Transverse colon (tissue), 4 donors: ENCODE measurements at regions not wholly inside any gene's neighbourhood (a gene's known extent, or its start where the extent isn't known, plus 50 kb on each side); places are given as distances from the start of the nearest gene placed in this dataset.

ENCODE experiments used
- DNase-seq: peaks from one replicate; pipeline ENCODE4 v3.0.0-alpha.2; 2019
- H3K27ac ChIP-seq, 4 donors: fragments of 200-600 bp; sonication (generic); 2 replicates each; pipeline ENCODE4 v1.5.1; 2016 to 2018; ENCODE audit warnings: inconsistent platforms in 4 of 4
- H3K27me3 ChIP-seq: fragments of 200-600 bp; sonication (generic); 2 replicates; pipeline ENCODE4 v1.5.1; 2017; ENCODE audit warnings: inconsistent platforms
- H3K36me3 ChIP-seq, 4 donors: fragments of 200-600 bp; sonication (generic); 2 replicates each; pipeline ENCODE4 v1.5.1; 2017 to 2019; ENCODE audit warnings: inconsistent platforms in 4 of 4
- H3K4me1 ChIP-seq, 4 donors: fragments of 200-600 bp; sonication (generic); 2 replicates each; pipeline ENCODE4 v1.5.1; 2017 to 2020; ENCODE audit warnings: inconsistent platforms in 4 of 4
- H3K4me3 ChIP-seq, 4 donors: fragments of 200-600 bp; sonication (generic); 1 replicate in 1 of 4; 2 replicates in 3 of 4; pipeline versions ENCODE4 v1.5.1 to v1.6.1; 2017 to 2019; ENCODE audit warnings: inconsistent platforms in 4 of 4
- H3K9me3 ChIP-seq, 2 donors: fragments of 200-600 bp; sonication (generic); 2 replicates each; pipeline ENCODE4 v1.5.1; 2017 to 2019; ENCODE audit warnings: inconsistent platforms in 2 of 2
- EP300 ChIP-seq: sonication (generic); formaldehyde crosslinking; IDR thresholded peaks from one replicate; pipeline ENCODE4 v1.6.1; 2017; ENCODE audit warnings: antibody characterized with exemption, low read depth
- POLR2A ChIP-seq: fragments of 450-650 bp; IDR thresholded peaks from one replicate; pipeline ENCODE4 v1.6.1; 2016; ENCODE audit warnings: antibody characterized with exemption, mild to moderate bottlenecking, moderate library complexity
- POLR2AphosphoS5 ChIP-seq, 3 donors: sonication (generic); formaldehyde crosslinking; IDR thresholded peaks; one replicate each; pipeline ENCODE4 v1.6.1; 2016; ENCODE audit warnings: antibody characterized with exemption in 3 of 3
- WGBS, 2 donors: methylation state at CpG; one replicate each; pipeline ENCODE4 v1.1.5; 2018; ENCODE audit warnings: low coverage in 1 of 2; 5-methylcytosine and 5-hydroxymethylcytosine counted together
- in situ Hi-C, 4 donors: fragments of 200-750 bp; cut with MboI; loops; one replicate each; pipeline versions ENCODE4 v1.15.0 to v1.15.1; 2017; ENCODE audit warnings: low sequenced_read_pairs in 3 of 4, low pct_ligation_motif_present in 1 of 4, low pct_unique_long_range_greater_than_20kb in 1 of 4
- intact Hi-C: fragments of 100-400 bp; cut with DNase I; formaldehyde crosslinking; loops from one replicate; pipeline ENCODE4 v1.15.1; 2023; ENCODE audit warnings: low total_unique reads
- TF ChIP-seq, protein P1 (sequence below), 5 experiments: fragments of 200-600 bp in 3 of 5; fragments of 450-650 bp in 2 of 5; sonication (generic) in 3 of 5; IDR thresholded peaks; 1 replicate in 2 of 5; 2 replicates in 3 of 5; pipeline ENCODE4 v1.5.1; 2016 to 2017; ENCODE audit warnings: antibody characterized with exemption in 5 of 5, inconsistent platforms in 3 of 5, mild to moderate bottlenecking in 2 of 5, moderate library complexity in 1 of 5

DNA sequence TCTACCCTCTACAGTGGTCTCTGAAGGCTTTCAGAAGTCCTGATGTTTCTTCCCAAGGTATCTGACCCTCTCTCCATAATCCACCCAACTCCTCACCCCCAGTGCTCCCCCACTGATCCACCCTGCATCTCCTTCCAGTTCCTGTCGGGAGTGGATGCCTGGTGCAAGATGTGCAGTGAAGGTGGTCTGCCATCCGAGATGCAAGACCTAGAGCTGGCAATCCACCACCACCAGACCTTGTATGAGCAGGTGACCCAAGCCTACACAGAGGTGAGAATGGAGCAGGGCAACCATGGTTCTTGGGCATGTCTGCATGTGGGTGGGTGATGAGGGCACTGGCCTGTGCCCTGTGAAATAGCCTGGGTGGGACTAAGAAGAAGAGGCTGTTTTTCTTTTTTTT, 337.8 kb upstream of the ROPN1 start:
- intact Hi-C loops: no loop called here
- Histone ChIP-seq H3K4me1 (no peaks in the 10 kb centered on the region), H3K4me3 (no peak overlapping the region), H3K9me3 (no peaks in the 10 kb centered on the region), H3K36me3 (no peaks in the 10 kb centered on the region), H3K27ac (no peak overlapping the region), H3K27me3 (no peaks in the 10 kb centered on the region)
- in situ Hi-C loops: no loop called here
- no peak for DNase-seq
- TF ChIP-seq EP300: no peak
- TF ChIP-seq, protein P1, sequence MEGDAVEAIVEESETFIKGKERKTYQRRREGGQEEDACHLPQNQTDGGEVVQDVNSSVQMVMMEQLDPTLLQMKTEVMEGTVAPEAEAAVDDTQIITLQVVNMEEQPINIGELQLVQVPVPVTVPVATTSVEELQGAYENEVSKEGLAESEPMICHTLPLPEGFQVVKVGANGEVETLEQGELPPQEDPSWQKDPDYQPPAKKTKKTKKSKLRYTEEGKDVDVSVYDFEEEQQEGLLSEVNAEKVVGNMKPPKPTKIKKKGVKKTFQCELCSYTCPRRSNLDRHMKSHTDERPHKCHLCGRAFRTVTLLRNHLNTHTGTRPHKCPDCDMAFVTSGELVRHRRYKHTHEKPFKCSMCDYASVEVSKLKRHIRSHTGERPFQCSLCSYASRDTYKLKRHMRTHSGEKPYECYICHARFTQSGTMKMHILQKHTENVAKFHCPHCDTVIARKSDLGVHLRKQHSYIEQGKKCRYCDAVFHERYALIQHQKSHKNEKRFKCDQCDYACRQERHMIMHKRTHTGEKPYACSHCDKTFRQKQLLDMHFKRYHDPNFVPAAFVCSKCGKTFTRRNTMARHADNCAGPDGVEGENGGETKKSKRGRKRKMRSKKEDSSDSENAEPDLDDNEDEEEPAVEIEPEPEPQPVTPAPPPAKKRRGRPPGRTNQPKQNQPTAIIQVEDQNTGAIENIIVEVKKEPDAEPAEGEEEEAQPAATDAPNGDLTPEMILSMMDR (IDR thresholded peaks at IDR 0.05): no peak
- no peak for TF ChIP-seq POLR2A
- no peak for TF ChIP-seq POLR2AphosphoS5 (IDR thresholded peaks at IDR 0.05)
- 69 to 82% methylated on average over 2 of the region's 2 CpGs for WGBS, 2 donors

DNA sequence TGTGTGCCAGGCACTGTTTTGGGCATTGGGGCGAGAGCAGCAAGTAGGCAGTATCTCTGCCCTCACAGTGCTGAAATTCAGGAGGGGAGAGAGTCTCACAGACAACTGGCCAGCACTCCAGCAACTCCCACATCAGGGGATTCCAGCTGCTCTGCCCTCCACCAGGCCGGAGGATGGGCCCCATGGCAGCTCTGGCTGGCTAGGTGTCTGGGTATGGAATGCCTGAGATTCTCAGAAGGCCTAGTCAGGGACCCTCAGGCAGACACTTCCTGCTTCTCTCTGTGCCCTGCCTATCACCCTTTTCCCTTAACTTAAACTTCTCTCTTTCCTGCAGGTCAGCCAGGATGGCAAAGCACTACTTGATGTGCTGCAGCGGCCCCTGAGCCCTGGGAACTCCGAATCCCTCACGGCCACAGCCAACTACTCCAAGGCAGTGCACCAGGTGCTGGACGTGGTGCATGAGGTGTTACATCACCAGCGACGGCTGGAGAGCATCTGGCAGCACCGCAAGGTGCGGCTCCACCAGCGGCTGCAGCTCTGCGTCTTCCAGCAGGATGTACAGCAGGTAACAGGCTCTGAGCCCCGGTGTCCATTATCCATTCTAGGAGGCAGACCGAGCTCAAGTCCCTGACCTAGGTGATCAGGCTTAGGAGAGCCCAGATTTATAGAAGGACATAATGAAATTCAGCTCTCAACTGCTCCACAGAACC, 342.2 kb upstream of the ROPN1 start:
- TF ChIP-seq, protein P1 (IDR thresholded peaks at IDR 0.05): no peak
- TF ChIP-seq EP300 (no peak), POLR2A (no peak), POLR2AphosphoS5 (IDR thresholded peaks at IDR 0.05) (no peak)
- H3K4me3 ChIP-seq: no peak overlapping the region
- H3K9me3 ChIP-seq: no peaks in the 10 kb centered on the region
- no peaks in the 10 kb centered on the region for H3K4me1 ChIP-seq
- 86% methylated on average over 14 of the region's 14 CpGs; no CpG with 5 or more reads in 1 of the 2 donors for WGBS, 2 donors
- no peaks in the 10 kb centered on the region for H3K36me3 ChIP-seq
- intact Hi-C loops: no loop called here
- H3K27me3 ChIP-seq: no peaks in the 10 kb centered on the region
- H3K27ac ChIP-seq: no peak overlapping the region
- no peak for DNase-seq
- in situ Hi-C loops: no loop called here

DNA sequence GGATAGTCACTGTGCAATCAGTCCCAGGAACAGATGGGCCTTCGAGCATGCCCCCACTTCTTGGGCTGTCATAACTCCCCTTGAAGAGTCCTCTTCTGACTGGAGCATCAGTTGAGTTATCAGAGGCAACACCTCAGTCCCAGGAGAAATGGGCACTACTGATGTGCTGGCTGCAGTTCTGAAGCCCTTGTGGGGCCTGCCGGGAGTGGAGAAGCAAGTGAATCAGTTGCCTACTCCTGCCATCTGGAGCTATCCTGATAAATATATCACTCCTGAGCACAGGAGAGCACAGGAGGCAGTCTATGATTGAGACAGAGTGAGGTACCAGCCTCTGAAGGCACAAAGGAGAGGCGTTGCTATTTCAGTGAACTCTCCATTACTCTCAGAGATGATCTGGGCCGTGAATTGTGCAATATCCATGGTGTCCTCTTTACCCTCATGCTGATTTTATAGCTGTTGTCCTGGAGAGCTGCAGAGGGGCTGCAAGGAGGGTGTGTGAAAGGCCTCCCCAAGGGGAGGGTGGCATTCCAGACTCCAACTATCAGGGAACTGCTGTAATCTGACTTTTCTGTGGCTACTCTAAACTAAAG, 344.2 kb upstream of the ROPN1 start:
- in situ Hi-C loops (no loop called here), intact Hi-C loops (no loop called here)
- no peaks in the 10 kb centered on the region for H3K4me1 ChIP-seq
- H3K27me3 ChIP-seq: no peaks in the 10 kb centered on the region
- TF ChIP-seq POLR2AphosphoS5 (IDR thresholded peaks at IDR 0.05) (no peak), EP300 (no peak), POLR2A (no peak)
- TF ChIP-seq, protein P1 (IDR thresholded peaks at IDR 0.05): no peak
- 81% methylated on average over 4 of the region's 4 CpGs; no CpG with 5 or more reads in 1 of the 2 donors for WGBS, 2 donors
- no peak overlapping the region for H3K27ac ChIP-seq
- H3K36me3 ChIP-seq: no peaks in the 10 kb centered on the region
- no peak for DNase-seq
- H3K9me3 ChIP-seq: no peaks in the 10 kb centered on the region
- no peak overlapping the region for H3K4me3 ChIP-seq

DNA sequence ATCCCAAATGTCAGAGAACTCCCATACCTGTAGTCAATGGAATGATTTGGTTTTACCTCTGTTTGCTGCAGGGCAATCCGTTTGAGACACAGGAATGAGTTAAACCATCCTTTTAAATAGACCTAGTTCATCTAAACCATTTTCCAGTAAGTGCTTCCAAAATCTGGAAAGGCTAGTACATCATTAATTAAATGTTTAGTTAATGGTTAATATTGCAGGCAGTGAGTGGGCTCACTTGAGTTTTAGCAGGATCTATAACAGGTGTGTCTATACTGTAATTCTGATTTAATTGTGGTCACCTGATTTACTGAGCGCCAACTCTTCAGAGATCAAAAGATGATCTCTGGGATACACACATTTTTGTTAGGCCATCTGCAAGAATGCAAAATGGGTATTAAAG, 353.9 kb upstream of the ROPN1 start:
- WGBS, 2 donors: 69 to 79% methylated on average over 2 of the region's 2 CpGs
- Histone ChIP-seq H3K36me3 (no peaks in the 10 kb centered on the region), H3K4me3 (no peak overlapping the region), H3K27me3 (no peaks in the 10 kb centered on the region), H3K4me1 (no peaks in the 10 kb centered on the region), H3K27ac (no peak overlapping the region), H3K9me3 (no peaks in the 10 kb centered on the region)
- TF ChIP-seq, protein P1 (IDR thresholded peaks at IDR 0.05): no peak
- no peak for DNase-seq
- intact Hi-C loops: no loop called here
- in situ Hi-C loops: loop anchor here in 1 of 4 donors (10.0 kb wide), 1 partner anchor 119 kb away; no protein-coding TSS in a partner anchor
